ENCODE measurements at regions not wholly inside any gene's neighbourhood (a gene's known extent, or its start where the extent isn't known, plus 50 kb on each side); places are given as distances from the start of the nearest gene placed in this dataset.

DNA sequence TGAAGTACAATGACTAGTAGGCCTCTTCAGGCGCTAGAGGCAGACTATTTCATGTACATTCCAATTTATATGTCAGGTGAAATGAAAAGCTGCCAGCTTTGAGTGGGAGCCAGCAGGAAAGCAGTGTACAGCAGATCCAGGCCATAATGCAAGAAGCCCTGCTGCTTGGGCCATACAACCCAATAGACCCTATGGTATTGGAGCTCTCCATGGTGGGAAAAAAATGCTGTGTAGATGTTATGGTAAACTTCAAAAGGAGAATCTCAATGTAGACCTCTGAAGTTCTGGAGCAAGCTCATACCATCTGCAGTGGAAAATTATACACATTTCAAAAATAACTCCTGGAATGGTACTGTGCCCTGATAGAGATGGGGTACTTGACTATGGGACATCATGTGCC lies 71.5 kb upstream of the CD82 start:
- TF ChIP-seq, protein P1, sequence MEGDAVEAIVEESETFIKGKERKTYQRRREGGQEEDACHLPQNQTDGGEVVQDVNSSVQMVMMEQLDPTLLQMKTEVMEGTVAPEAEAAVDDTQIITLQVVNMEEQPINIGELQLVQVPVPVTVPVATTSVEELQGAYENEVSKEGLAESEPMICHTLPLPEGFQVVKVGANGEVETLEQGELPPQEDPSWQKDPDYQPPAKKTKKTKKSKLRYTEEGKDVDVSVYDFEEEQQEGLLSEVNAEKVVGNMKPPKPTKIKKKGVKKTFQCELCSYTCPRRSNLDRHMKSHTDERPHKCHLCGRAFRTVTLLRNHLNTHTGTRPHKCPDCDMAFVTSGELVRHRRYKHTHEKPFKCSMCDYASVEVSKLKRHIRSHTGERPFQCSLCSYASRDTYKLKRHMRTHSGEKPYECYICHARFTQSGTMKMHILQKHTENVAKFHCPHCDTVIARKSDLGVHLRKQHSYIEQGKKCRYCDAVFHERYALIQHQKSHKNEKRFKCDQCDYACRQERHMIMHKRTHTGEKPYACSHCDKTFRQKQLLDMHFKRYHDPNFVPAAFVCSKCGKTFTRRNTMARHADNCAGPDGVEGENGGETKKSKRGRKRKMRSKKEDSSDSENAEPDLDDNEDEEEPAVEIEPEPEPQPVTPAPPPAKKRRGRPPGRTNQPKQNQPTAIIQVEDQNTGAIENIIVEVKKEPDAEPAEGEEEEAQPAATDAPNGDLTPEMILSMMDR (IDR thresholded peaks at IDR 0.05; ENCODE audit: borderline replicate concordance, extremely low read depth, low read length, poor library complexity, severe bottlenecking) = no peak
- no peak for TF ChIP-seq EZH2 (IDR thresholded peaks at IDR 0.05; ENCODE audit: borderline replicate concordance, low read depth, low read length, severe bottlenecking)
